Sigmoid colon (tissue), 4 donors: ENCODE measurements at regions not wholly inside any gene's neighbourhood (a gene's known extent, or its start where the extent isn't known, plus 50 kb on each side); places are given as distances from the start of the nearest gene placed in this dataset.

Experiments used
- CTCF ChIP-seq, 4 experiments: fragments of 450-650 bp in 3 of 4; fragments of 200-600 bp in 1 of 4; IDR thresholded peaks; one replicate each; pipeline ENCODE4 v1.5.1; 2016 to 2019; ENCODE audit warnings: antibody characterized with exemption in 4 of 4, mild to moderate bottlenecking in 3 of 4, moderate library complexity in 2 of 4
- EP300 ChIP-seq, 4 donors: sonication (generic); formaldehyde crosslinking; IDR thresholded peaks; one replicate each; pipeline ENCODE4 v1.6.1; 2017; ENCODE audit warnings: antibody characterized with exemption in 4 of 4
- POLR2A ChIP-seq, 2 donors: fragments of 450-650 bp; IDR thresholded peaks; one replicate each; pipeline ENCODE4 v1.6.1; 2016; ENCODE audit warnings: antibody characterized with exemption in 2 of 2, mild to moderate bottlenecking in 2 of 2, moderate library complexity in 2 of 2
- POLR2AphosphoS5 ChIP-seq, 4 donors: sonication (generic); formaldehyde crosslinking; IDR thresholded peaks; one replicate each; pipeline ENCODE4 v1.6.1; 2017; ENCODE audit warnings: antibody characterized with exemption in 4 of 4

GRCh38 chr10:71059943-71060342 is 152.4 kb upstream of the UNC5B start:
- no peak for TF ChIP-seq CTCF (IDR thresholded peaks at IDR 0.05)
- TF ChIP-seq EP300 (IDR thresholded peaks at IDR 0.05), result no peak
- TF ChIP-seq POLR2A (IDR thresholded peaks at IDR 0.05), result no peak
- no peak for TF ChIP-seq POLR2AphosphoS5 (IDR thresholded peaks at IDR 0.05)
